ENCODE measurements at regions not wholly inside any gene's neighbourhood (a gene's known extent, or its start where the extent isn't known, plus 50 kb on each side); places are given as distances from the start of the nearest gene placed in this dataset.

DNA sequence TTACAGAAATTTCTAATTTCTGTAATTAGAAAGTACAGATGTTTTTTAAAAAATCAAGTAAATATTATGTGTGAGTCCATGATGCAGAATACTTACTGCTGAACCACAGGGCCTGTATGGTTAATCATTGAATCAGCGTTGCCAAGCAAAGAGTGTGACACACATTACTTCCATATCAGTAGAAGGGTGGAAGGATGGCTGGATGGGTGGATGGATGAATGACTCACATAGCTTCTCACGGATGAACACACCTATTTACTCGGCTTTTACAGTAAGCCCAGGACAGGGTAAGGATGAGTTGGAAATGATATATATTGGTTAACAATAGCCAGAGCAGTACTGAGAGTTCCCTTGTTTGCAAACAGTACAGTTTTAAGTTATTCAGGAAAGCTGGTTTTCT is 495.9 kb upstream of the RBFOX1 start:
- Histone ChIP-seq H3K9me1 (ENCODE audit: control insufficient read depth, extremely low read depth, insufficient read depth, low read length) (no peaks in the 10 kb centered on the region), H3K79me2 (ENCODE audit: control insufficient read depth, insufficient read depth, low read length) (no peaks in the 10 kb centered on the region), H3K27me3 (ENCODE audit: control insufficient read depth, extremely low read depth, insufficient read depth, low read length) (no peaks in the 10 kb centered on the region), H2AFZ (ENCODE audit: control insufficient read depth, low read length) (no peak overlapping the region), H4K20me1 (ENCODE audit: control insufficient read depth, extremely low read depth, insufficient read depth, low read length) (no peaks in the 10 kb centered on the region), H3K9me3 (ENCODE audit: control insufficient read depth, low read depth, low read length) (peaks cover 5% of the 10 kb centered on the region), H3K4me2 (ENCODE audit: control insufficient read depth, extremely low read depth, insufficient read depth, low read depth, low read length) (no peak overlapping the region), H3K4me3 (ENCODE audit: control insufficient read depth in 2 of 3, extremely low read depth in 1 of 3, insufficient read depth in 2 of 3, low read depth in 1 of 3, low read length in 3 of 3) (no peak overlapping the region), H3K4me1 (ENCODE audit: control insufficient read depth, extremely low read depth, insufficient read depth, low read length) (no peaks in the 10 kb centered on the region), H3K36me3 (ENCODE audit: control insufficient read depth in 2 of 2, extremely low read depth in 1 of 2, insufficient read depth in 2 of 2, low read length in 2 of 2) (no peaks in the 10 kb centered on the region), H3K27ac (ENCODE audit: control insufficient read depth, insufficient read depth, low read length) (no peak overlapping the region), H3K9ac (ENCODE audit: control insufficient read depth, extremely low read depth, insufficient read depth, low read length) (no peak overlapping the region)
- FAIRE-seq, result no peak
- TF ChIP-seq, protein P1, sequence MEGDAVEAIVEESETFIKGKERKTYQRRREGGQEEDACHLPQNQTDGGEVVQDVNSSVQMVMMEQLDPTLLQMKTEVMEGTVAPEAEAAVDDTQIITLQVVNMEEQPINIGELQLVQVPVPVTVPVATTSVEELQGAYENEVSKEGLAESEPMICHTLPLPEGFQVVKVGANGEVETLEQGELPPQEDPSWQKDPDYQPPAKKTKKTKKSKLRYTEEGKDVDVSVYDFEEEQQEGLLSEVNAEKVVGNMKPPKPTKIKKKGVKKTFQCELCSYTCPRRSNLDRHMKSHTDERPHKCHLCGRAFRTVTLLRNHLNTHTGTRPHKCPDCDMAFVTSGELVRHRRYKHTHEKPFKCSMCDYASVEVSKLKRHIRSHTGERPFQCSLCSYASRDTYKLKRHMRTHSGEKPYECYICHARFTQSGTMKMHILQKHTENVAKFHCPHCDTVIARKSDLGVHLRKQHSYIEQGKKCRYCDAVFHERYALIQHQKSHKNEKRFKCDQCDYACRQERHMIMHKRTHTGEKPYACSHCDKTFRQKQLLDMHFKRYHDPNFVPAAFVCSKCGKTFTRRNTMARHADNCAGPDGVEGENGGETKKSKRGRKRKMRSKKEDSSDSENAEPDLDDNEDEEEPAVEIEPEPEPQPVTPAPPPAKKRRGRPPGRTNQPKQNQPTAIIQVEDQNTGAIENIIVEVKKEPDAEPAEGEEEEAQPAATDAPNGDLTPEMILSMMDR (optimal IDR thresholded peaks at IDR 0.05 in 1 of 3, IDR thresholded peaks at IDR 0.05 in 1 of 3, conservative IDR thresholded peaks at IDR 0.05 in 1 of 3; ENCODE audit: extremely low read depth in 1 of 3, insufficient read depth in 2 of 3, low read length in 3 of 3), result no peak
- no peak for TF ChIP-seq EZH2 (IDR thresholded peaks at IDR 0.05; ENCODE audit: low read length)
- dilution Hi-C loops (cut with MboI; ENCODE audit: extremely low pct_ligation_motif_present, low sequenced_read_pairs), result no loop called here
- DNase-seq (ENCODE audit: low read depth, low spot score), result no peak

DNA sequence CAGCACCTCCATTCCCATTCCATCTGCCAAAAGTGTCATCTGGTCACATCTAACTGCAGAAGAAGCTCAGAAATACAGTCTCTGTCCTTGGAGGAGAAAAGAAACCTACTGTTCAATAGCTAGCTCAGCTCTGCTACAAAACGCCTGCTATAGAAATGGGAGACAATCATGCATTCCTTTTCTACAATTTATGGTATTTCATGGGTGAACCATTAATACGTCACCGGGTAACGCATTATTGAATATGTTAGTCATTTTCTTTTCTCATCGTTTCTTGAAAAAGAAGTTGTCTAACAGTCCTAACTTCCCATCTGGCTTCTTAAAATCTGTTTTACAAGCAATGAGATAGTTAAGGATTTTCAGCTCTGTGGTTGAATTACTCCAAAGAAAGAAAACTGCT is 496.7 kb upstream of the RBFOX1 start:
- Histone ChIP-seq H3K9me1 (ENCODE audit: control insufficient read depth, extremely low read depth, insufficient read depth, low read length) (no peaks in the 10 kb centered on the region), H3K4me2 (ENCODE audit: control insufficient read depth, extremely low read depth, insufficient read depth, low read depth, low read length) (no peak overlapping the region), H3K27me3 (ENCODE audit: control insufficient read depth, extremely low read depth, insufficient read depth, low read length) (no peaks in the 10 kb centered on the region), H4K20me1 (ENCODE audit: control insufficient read depth, extremely low read depth, insufficient read depth, low read length) (no peaks in the 10 kb centered on the region), H3K27ac (ENCODE audit: control insufficient read depth, insufficient read depth, low read length) (no peak overlapping the region), H2AFZ (ENCODE audit: control insufficient read depth, low read length) (no peak overlapping the region), H3K79me2 (ENCODE audit: control insufficient read depth, insufficient read depth, low read length) (no peaks in the 10 kb centered on the region), H3K4me1 (ENCODE audit: control insufficient read depth, extremely low read depth, insufficient read depth, low read length) (no peaks in the 10 kb centered on the region), H3K9me3 (ENCODE audit: control insufficient read depth, low read depth, low read length) (peaks cover 5% of the 10 kb centered on the region), H3K36me3 (ENCODE audit: control insufficient read depth in 2 of 2, extremely low read depth in 1 of 2, insufficient read depth in 2 of 2, low read length in 2 of 2) (no peaks in the 10 kb centered on the region), H3K9ac (ENCODE audit: control insufficient read depth, extremely low read depth, insufficient read depth, low read length) (no peak overlapping the region), H3K4me3 (ENCODE audit: control insufficient read depth in 2 of 3, extremely low read depth in 1 of 3, insufficient read depth in 2 of 3, low read depth in 1 of 3, low read length in 3 of 3) (no peak overlapping the region)
- FAIRE-seq (no peak), DNase-seq (ENCODE audit: low read depth, low spot score) (no peak)
- dilution Hi-C loops (cut with MboI; ENCODE audit: extremely low pct_ligation_motif_present, low sequenced_read_pairs), result no loop called here
- TF ChIP-seq, protein P1 (optimal IDR thresholded peaks at IDR 0.05 in 1 of 3, IDR thresholded peaks at IDR 0.05 in 1 of 3, conservative IDR thresholded peaks at IDR 0.05 in 1 of 3; ENCODE audit: extremely low read depth in 1 of 3, insufficient read depth in 2 of 3, low read length in 3 of 3), result no peak
- TF ChIP-seq EZH2 (IDR thresholded peaks at IDR 0.05; ENCODE audit: low read length), result no peak

All from keratinocyte (primary cell).